Caco-2 (cell line): ENCODE measurements at regions not wholly inside any gene's neighbourhood (a gene's known extent, or its start where the extent isn't known, plus 50 kb on each side); places are given as distances from the start of the nearest gene placed in this dataset.

ENCODE experiments used
- BruUV-seq: library from RNA; stranded (reverse); fragments of 400-500 nt; replicated peaks from 2 replicates; lab custom pipeline; 2021; lab: Mats Ljungman, UMichigan
- CTCF ChIA-PET: fragments of 300-600 bp; sonication (Branson Sonifier 250); formaldehyde crosslinking; loops from one replicate; lab custom pipeline; 2022; ENCODE audit warnings: antibody characterized with exemption; lab: Charles Lee
- POLR2A ChIA-PET: fragments of 300-600 bp; sonication (Branson Sonifier 250); formaldehyde crosslinking; loops from one replicate; lab custom pipeline; 2022; ENCODE audit warnings: antibody characterized with exemption; lab: Charles Lee
- DNase-seq, 2 experiments: peaks; one replicate each; pipeline versions ENCODE4 v3.0.0 to v3.0.0-alpha.2; 2020 to 2022
- H3K27me3 ChIP-seq: replicated peaks from 2 replicates; pipeline ENCODE4 v1.6.0; 2011; ENCODE audit warnings: low read length; ENCODE audit not compliant: control insufficient read depth, insufficient read depth
- H3K36me3 ChIP-seq: 2 replicates; pipeline ENCODE4 v1.5.1; 2011; ENCODE audit warnings: low read length; ENCODE audit not compliant: control insufficient read depth, insufficient read depth
- H3K4me1 ChIP-seq: fragments of 250-450 bp; sonication (Bioruptor Pico); 2 replicates; pipeline ENCODE4 v1.5.1; 2020; ENCODE audit warnings: mild to moderate bottlenecking
- H3K4me3 ChIP-seq: 2 replicates; pipeline ENCODE4 v1.5.1; 2011; ENCODE audit warnings: low read depth, mild to moderate bottlenecking, control low read depth, low read length
- H3K9me3 ChIP-seq: fragments of 250-450 bp; sonication (Bioruptor Pico); 2 replicates; pipeline ENCODE4 v1.5.1; 2020; ENCODE audit warnings: mild to moderate bottlenecking, moderate library complexity
- H3K27ac Mint-ChIP-seq: one replicate; pipeline ENCODE4 v1.8.0; 2022; ENCODE audit warnings: mixed read lengths; ENCODE audit not compliant: unreplicated experiment
- H3K27me3 Mint-ChIP-seq: one replicate; pipeline ENCODE4 v1.8.0; 2022; ENCODE audit warnings: mixed read lengths; ENCODE audit not compliant: insufficient read depth, unreplicated experiment
- H3K36me3 Mint-ChIP-seq: one replicate; pipeline ENCODE4 v1.8.0; 2022; ENCODE audit warnings: mild to moderate bottlenecking, mixed read lengths; ENCODE audit not compliant: insufficient read depth, unreplicated experiment
- H3K4me1 Mint-ChIP-seq: one replicate; pipeline ENCODE4 v1.8.0; 2022; ENCODE audit warnings: low read depth, mixed read lengths; ENCODE audit not compliant: unreplicated experiment
- H3K4me3 Mint-ChIP-seq: one replicate; pipeline ENCODE4 v1.8.0; 2022; ENCODE audit warnings: mild to moderate bottlenecking, moderate library complexity, mixed read lengths; ENCODE audit not compliant: unreplicated experiment
- H3K9me3 Mint-ChIP-seq: one replicate; pipeline ENCODE4 v1.8.0; 2022; ENCODE audit warnings: mixed read lengths; ENCODE audit not compliant: unreplicated experiment
- intact Hi-C: fragments of 100-400 bp; cut with micrococcal nuclease; formaldehyde crosslinking; loops from one replicate; pipeline ENCODE4 v1.10.0; 2022; ENCODE audit not compliant: unreplicated experiment
- TF ChIP-seq, protein P1 (sequence below), 2 experiments: fragments of 200-600 bp in 1 of 2; IDR thresholded peaks; 1 replicate in 1 of 2; 2 replicates in 1 of 2; pipeline versions ENCODE4 v1.5.1 to v1.8.0; 2011 to 2022; ENCODE audit warnings: antibody characterized with exemption in 1 of 2, control low read depth in 1 of 2, inconsistent platforms in 1 of 2, low read depth in 1 of 2, low read length in 1 of 2, mild to moderate bottlenecking in 1 of 2, moderate library complexity in 1 of 2; ENCODE audit not compliant: insufficient read depth in 1 of 2, severe bottlenecking in 1 of 2, unreplicated experiment in 1 of 2

GRCh38 chr14:95818581-95818980, 58.1 kb upstream of the TUNAR start:
- peaks cover 9% of the 10 kb centered on the region for H3K9me3 Mint-ChIP-seq
- no TSS peak for BruUV-seq
- ChIA-PET CTCF (no interaction called here), POLR2A (no interaction called here)
- no peaks in the 10 kb centered on the region for H3K9me3 ChIP-seq
- H3K4me1 ChIP-seq, result no peaks in the 10 kb centered on the region
- no peaks in the 10 kb centered on the region for H3K36me3 ChIP-seq
- TF ChIP-seq, protein P1, sequence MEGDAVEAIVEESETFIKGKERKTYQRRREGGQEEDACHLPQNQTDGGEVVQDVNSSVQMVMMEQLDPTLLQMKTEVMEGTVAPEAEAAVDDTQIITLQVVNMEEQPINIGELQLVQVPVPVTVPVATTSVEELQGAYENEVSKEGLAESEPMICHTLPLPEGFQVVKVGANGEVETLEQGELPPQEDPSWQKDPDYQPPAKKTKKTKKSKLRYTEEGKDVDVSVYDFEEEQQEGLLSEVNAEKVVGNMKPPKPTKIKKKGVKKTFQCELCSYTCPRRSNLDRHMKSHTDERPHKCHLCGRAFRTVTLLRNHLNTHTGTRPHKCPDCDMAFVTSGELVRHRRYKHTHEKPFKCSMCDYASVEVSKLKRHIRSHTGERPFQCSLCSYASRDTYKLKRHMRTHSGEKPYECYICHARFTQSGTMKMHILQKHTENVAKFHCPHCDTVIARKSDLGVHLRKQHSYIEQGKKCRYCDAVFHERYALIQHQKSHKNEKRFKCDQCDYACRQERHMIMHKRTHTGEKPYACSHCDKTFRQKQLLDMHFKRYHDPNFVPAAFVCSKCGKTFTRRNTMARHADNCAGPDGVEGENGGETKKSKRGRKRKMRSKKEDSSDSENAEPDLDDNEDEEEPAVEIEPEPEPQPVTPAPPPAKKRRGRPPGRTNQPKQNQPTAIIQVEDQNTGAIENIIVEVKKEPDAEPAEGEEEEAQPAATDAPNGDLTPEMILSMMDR (IDR thresholded peaks at IDR 0.05; ENCODE audit: insufficient read depth in 1 of 2, low read depth in 1 of 2, low read length in 1 of 2, severe bottlenecking in 1 of 2, unreplicated experiment in 1 of 2), result no peak
- no peaks in the 10 kb centered on the region for H3K27me3 ChIP-seq
- peaks cover 24% of the 10 kb centered on the region for H3K27me3 Mint-ChIP-seq
- H3K36me3 Mint-ChIP-seq, result no peaks in the 10 kb centered on the region
- H3K4me3 Mint-ChIP-seq, result no peak overlapping the region
- no peak for DNase-seq
- H3K4me1 Mint-ChIP-seq, result no peaks in the 10 kb centered on the region
- H3K4me3 ChIP-seq, result no peak overlapping the region
- no peak overlapping the region for H3K27ac Mint-ChIP-seq
- intact Hi-C loops, result no loop called here

DNA sequence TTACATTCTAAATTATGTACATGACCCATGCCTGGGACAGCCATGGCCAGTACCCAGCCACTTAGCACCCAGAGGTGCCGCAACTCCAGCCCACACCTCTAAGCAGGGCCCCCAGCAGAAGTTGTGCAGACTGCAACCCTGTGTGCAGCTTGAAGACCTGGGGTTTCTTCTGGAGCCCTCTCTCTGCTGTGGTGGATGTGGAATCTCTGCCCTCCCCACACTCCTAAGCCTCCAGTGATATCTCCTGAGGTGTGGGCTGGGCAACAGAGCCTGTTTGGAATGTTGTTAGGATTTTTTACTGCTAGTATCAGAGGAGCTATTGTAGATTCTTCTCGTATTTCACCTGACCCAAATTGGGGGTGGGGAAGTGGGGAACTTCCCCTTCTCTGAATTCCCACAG, 59.4 kb upstream of the TUNAR start:
- H3K36me3 ChIP-seq, result no peaks in the 10 kb centered on the region
- TF ChIP-seq, protein P1 (IDR thresholded peaks at IDR 0.05; ENCODE audit: insufficient read depth in 1 of 2, low read depth in 1 of 2, low read length in 1 of 2, severe bottlenecking in 1 of 2, unreplicated experiment in 1 of 2), result no peak
- H3K4me1 ChIP-seq, result no peaks in the 10 kb centered on the region
- H3K27me3 ChIP-seq, result no peaks in the 10 kb centered on the region
- no peak for DNase-seq
- Mint-ChIP-seq H3K4me1 (no peaks in the 10 kb centered on the region), H3K36me3 (no peaks in the 10 kb centered on the region), H3K9me3 (no peaks in the 10 kb centered on the region), H3K4me3 (no peak overlapping the region), H3K27ac (no peak overlapping the region), H3K27me3 (peaks cover 20% of the 10 kb centered on the region)
- CTCF ChIA-PET, result no interaction called here
- POLR2A ChIA-PET, result no interaction called here
- BruUV-seq, result no TSS peak
- H3K4me3 ChIP-seq, result no peak overlapping the region
- H3K9me3 ChIP-seq, result no peaks in the 10 kb centered on the region
- intact Hi-C loops, result no loop called here

DNA sequence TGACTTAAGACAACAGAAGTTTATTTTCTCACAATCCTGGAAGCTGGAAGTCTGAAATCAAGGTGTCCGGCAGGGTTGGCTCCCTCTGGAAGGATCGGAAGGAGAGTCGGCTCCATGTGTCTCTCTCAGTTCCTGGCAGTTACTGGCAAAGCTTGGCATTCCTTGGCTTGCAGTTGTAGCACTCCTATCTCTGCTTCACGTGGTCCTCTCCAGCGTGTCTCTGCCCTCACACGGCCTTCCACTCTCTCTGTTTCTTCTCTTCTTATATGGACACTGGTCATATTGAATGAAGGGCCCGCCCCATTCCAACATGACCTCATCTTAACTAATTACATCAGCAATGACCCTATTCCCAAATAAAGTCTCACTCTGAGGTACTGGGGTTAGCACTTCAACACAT, 60.1 kb upstream of the TUNAR start:
- no TSS peak for BruUV-seq
- ChIA-PET POLR2A (no interaction called here), CTCF (no interaction called here)
- Mint-ChIP-seq H3K27me3 (peaks cover 20% of the 10 kb centered on the region), H3K4me3 (no peak overlapping the region), H3K36me3 (no peaks in the 10 kb centered on the region), H3K9me3 (no peaks in the 10 kb centered on the region), H3K27ac (no peak overlapping the region), H3K4me1 (no peaks in the 10 kb centered on the region)
- no peaks in the 10 kb centered on the region for H3K9me3 ChIP-seq
- intact Hi-C loops, result no loop called here
- no peak overlapping the region for H3K4me3 ChIP-seq
- no peaks in the 10 kb centered on the region for H3K27me3 ChIP-seq
- TF ChIP-seq, protein P1 (IDR thresholded peaks at IDR 0.05; ENCODE audit: insufficient read depth in 1 of 2, low read depth in 1 of 2, low read length in 1 of 2, severe bottlenecking in 1 of 2, unreplicated experiment in 1 of 2), result no peak
- H3K4me1 ChIP-seq, result no peaks in the 10 kb centered on the region
- no peaks in the 10 kb centered on the region for H3K36me3 ChIP-seq
- no peak for DNase-seq
